RWPE1 (cell line): ENCODE measurements at regions not wholly inside any gene's neighbourhood (a gene's known extent, or its start where the extent isn't known, plus 50 kb on each side); places are given as distances from the start of the nearest gene placed in this dataset.
"Not testable (repeated sequence)": the region's sequence is repeated elsewhere in the genome, so short reads cannot be mapped to it uniquely, and the experiment has no call there.

Experiments
- CTCF ChIA-PET: fragments of 350-600 bp; sonication (Branson Sonifier 250); formaldehyde crosslinking; extraction: SDS; loops from one replicate; lab custom pipeline; 2021; lab: Yijun Ruan, JAX
- POLR2A ChIA-PET: fragments of 400-600 bp; formaldehyde crosslinking; extraction: SDS; loops from one replicate; lab custom pipeline; 2020; ENCODE audit warnings: antibody characterized with exemption; ENCODE audit not compliant: low non-redundant PET; lab: Yijun Ruan, JAX
- DNase-seq: peaks from one replicate; pipeline ENCODE4 v3.0.0; 2012; ENCODE audit warnings: low spot score
- H3K27ac ChIP-seq: fragments of 450-650 bp; 2 replicates; pipeline ENCODE4 v1.5.1; 2017
- TF ChIP-seq, protein P1 (sequence below): fragments of 450-650 bp; conservative IDR thresholded peaks from 2 replicates; pipeline ENCODE4 v1.5.1; 2017; ENCODE audit warnings: low read depth, mild to moderate bottlenecking

DNA sequence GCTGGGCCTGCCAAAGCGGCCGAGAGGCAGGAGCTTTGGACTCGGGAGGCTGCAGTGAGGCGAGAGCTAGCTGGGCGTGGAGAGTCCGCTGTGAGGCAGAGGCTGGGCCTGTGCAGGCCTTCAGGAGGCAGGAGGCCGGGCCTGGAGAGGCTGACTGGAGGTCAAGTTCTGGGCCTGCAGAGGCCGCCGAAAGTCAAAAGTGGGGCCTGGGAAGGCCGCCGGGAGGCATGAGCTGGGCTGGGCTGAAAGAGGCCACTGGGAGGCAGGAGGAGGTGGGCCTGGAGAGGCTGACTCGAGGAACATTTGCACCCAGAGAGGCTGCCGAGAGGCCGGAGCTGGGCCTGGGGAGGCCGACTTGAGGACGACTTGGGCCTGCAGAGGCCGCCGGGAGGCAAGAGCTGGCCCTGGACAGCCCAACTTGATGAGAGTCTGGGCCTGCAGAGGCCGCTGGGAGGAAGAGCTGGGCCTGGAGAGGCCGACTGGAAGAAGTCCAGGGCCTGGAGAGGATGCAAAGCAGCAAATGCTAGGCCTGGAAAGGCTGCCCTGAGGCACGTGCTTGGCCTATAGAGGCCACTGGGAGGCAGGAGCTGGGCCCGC lies 72.7 kb upstream of the COBL start:
- DNase-seq, POLR2A ChIA-PET, H3K27ac ChIP-seq, CTCF ChIA-PET: not testable (repeated sequence)

DNA sequence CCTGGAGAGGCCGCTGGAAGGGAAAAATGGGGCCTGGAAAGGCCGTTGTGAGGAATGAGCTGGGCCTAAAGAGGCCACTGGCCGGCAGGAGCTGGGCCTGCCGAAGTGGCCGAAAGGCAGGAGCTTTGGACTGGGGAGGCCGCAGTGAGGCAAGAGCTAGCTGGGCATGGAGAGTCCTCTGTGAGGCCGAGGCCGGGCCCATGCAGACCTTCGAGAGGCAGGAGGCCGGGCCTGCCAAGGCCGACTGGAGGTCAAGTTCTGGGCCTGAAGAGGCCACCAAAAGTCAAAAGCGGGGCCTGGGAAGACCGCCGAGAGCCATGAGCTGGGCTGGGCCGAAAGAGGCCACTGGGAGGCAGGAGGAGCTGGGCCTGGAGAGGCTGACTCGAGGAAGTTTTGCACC lies 71.6 kb upstream of the COBL start:
- CTCF ChIA-PET, H3K27ac ChIP-seq: not testable (repeated sequence)

DNA sequence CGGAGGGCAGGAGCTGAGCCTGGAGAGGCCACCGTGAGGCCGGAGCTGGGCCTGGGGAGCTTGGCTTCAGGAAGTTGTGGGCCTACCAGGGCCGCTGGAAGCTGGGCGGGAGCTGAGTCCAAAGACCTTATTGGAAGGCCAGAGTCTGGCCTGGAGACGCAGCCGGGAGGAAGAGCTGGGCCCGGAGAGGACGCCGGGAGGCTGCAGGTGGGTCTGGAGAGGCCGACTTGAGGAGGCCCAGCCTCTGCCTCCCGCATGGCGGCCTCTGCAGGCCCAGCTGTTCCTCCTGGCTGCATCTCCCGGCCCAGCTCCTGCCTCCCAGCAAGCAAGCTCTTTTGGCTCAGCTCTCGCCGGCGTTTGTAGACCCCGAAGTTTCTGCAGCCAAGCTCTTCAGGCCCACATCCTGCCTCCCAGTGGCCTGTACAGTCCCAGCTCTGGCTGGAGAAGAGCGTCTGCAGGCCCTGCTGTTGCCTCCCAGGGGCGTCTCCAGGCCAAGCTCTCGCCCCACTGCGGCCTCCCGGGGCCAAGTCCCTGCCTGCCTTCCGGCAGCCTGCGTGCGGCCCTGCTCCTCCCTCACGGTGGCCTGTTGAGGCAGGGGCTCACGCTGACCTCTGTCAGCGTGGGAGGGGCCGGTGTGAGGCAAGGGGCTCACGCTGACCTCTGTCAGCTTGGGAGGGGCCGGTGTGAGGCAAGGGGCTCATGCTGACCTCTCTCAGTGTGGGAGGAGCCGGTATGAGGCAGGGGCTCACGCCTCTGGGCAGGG lies 70.4 kb upstream of the COBL start:
- DNase-seq, POLR2A ChIA-PET, CTCF ChIA-PET, H3K27ac ChIP-seq: not testable (repeated sequence)

More for the DNA sequence above, 71.6 kb upstream of the COBL start:
- DNase-seq, POLR2A ChIA-PET: not testable (repeated sequence)

DNA sequence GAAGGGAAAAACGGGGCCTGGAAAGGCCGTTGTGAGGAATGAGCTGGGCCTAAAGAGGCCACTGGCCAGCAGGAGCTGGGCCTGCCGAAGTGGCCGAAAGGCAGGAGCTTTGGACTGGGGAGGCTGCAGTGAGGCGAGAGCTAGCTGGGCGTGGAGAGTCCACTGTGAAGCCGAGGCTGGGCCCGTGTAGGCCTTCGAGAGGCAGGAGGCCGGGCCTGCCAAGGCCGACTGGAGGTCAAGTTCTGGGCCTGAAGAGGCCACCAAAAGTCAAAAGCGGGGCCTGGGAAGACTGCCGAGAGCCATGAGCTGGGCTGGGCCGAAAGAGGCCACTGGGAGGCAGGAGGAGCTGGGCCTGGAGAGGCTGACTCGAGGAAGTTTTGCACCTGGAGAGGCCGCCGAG lies 69.6 kb upstream of the COBL start:
- POLR2A ChIA-PET, CTCF ChIA-PET, H3K27ac ChIP-seq, DNase-seq: not testable (repeated sequence)

DNA sequence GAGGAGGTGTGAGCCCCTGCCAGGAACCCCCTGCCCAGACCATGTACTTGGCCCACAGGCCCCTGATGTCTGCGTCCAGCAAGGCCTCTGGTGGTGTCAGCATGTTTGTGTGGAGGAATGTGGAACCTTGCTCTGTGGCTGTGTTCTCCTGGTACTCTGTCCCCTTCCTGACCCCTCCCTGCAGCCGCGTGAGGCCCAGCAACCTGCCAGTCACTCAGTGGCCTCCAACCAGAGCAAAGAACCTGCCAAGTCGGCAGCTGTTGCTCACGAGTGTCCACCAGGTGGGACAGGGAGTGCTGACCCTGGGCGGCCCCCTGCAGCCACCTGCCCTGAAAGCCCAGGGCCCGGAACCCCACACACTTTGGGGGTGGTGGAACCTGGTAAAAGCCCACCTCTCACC lies 65.6 kb upstream of the COBL start:
- DNase-seq, H3K27ac ChIP-seq, CTCF ChIA-PET, POLR2A ChIA-PET: not testable (repeated sequence)

DNA sequence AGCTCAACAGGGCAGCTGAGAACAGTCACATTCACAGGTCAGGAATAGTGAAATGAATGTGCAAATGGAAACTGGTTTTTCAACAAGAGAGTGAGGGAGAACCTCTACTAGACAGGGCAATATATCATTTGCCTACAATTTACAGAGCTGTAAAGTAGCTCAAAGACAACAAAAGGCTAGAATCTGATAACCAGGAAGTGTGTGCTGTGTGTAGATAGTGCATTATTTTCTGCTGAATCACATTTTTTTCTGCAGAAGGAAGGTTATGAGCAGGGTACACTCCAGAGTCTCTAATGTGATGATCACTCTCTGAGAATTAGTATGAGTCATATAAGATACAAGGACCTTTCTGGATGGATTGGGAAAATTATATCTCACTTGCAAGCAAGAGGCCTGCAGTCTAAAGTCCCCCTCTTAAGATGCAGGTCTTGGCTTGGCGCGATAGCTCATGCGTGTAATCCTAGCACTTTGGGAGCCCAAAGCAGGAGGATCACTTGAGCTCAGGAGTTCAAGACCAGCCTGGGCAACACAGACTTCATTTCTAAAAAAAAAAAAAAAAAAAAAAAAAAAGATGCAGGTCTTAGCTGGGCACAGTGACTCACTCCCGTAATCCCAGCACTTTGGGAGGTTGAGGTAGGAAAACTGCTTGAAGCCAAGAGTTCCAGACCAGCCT lies 59.9 kb upstream of the COBL start:
- POLR2A ChIA-PET = no interaction called here
- no peak overlapping the region for H3K27ac ChIP-seq
- CTCF ChIA-PET = interaction anchor here (0.7 to 1.7 kb wide), 4 partner anchors 8 to 216 kb away, joined by 4 to 5 read pairs (median 4); no protein-coding TSS in a partner anchor

DNA sequence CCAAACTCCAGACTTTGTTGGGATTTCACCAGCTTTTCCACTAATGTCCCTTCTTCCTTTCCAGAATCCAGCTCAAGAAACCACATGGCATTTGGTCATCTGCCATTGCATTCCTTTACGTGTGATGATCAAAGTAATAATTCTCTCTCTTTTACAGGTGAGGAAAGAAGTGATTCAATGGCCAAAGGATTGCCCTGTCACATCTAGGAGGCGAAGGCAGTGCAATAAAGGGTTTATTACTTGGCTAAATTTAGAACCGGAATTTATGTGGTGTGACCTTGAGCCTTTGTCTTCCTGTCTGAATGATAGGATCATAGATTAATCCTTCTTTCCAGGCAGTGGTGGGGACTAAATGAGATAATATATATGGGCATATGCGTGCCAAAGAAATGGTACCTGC lies 58.3 kb upstream of the COBL start:
- ChIA-PET POLR2A (interaction anchor here (0.7 kb wide), 1 partner anchor 793 kb away, joined by 6 read pairs; no protein-coding TSS in a partner anchor), CTCF (interaction anchor here (1.3 to 1.7 kb wide), 2 partner anchors 8 to 214 kb away, joined by 4 to 5 read pairs; no protein-coding TSS in a partner anchor)
- DNase-seq = no peak
- no peak overlapping the region for H3K27ac ChIP-seq
- TF ChIP-seq, protein P1, sequence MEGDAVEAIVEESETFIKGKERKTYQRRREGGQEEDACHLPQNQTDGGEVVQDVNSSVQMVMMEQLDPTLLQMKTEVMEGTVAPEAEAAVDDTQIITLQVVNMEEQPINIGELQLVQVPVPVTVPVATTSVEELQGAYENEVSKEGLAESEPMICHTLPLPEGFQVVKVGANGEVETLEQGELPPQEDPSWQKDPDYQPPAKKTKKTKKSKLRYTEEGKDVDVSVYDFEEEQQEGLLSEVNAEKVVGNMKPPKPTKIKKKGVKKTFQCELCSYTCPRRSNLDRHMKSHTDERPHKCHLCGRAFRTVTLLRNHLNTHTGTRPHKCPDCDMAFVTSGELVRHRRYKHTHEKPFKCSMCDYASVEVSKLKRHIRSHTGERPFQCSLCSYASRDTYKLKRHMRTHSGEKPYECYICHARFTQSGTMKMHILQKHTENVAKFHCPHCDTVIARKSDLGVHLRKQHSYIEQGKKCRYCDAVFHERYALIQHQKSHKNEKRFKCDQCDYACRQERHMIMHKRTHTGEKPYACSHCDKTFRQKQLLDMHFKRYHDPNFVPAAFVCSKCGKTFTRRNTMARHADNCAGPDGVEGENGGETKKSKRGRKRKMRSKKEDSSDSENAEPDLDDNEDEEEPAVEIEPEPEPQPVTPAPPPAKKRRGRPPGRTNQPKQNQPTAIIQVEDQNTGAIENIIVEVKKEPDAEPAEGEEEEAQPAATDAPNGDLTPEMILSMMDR = no peak

More for the DNA sequence above, 59.9 kb upstream of the COBL start:
- peak; percentile 48 for DNase-seq
- TF ChIP-seq, protein P1 = no peak

DNA sequence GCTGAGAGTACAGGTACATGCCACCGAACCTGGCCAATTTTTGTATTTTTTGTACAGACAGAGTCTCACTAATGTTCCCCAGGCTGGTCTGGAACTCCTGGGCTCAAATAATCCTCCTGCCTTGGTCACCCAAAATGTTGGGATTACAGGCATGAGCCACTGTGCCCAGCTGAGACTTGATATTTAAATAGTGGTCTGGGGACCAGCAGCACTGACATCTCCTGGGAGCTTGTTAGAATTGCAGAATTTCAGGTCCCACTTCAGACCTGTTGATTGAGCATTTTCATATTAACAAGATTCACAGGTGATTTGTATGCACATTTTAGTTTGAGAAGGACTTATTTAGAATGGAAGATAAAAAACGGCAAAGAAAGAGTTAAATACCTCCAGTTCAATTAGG lies 57.0 kb upstream of the COBL start:
- CTCF ChIA-PET, POLR2A ChIA-PET, H3K27ac ChIP-seq, DNase-seq: not testable (repeated sequence)

DNA sequence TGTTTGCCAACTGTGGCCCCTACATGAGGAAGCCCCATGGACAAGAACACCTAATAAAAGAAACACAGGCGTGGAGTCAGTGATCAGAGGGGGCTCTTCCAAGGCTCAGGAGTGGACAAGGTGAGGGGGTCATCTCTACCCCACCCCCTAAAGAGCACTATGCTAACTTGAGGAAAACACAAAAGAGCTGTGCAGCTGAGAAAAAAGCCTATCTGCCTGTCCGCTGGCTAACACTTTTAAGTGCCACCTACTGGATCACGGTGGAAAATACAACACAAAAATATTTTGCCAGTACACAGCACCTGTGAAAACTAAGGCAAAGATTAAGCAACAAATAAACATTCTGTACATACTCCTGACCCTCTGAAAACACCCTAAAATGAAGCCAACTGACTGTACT lies 53.1 kb upstream of the COBL start:
- TF ChIP-seq, protein P1 = peak; percentile 33
- DNase-seq = no peak
- H3K27ac ChIP-seq = no peak overlapping the region
- ChIA-PET CTCF (interaction anchor here (0.6 to 7.1 kb wide), 5 partner anchors 65 to 569 kb away, joined by 3 to 64 read pairs (median 5); no protein-coding TSS in a partner anchor), POLR2A (no interaction called here)

DNA sequence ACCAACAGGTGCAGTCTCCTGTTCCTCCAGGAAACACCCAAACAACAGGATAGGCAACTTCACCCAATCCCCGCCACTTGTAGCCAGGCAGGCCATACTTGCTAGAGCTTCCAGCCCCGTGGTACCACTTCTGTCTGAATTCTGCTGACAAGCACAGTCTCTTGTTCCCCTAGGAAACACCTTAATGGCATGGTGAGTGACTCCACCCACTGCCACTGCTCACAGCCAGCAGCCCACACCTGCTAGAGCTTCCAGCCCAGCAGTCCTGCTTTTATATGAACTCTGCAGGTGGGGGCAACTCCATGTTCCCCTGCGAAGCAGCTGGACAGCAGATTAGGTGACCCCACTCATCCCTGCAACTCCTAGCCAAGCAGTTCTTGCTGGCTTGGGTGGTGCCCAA lies 52.6 kb upstream of the COBL start:
- H3K27ac ChIP-seq, POLR2A ChIA-PET, DNase-seq: not testable (repeated sequence)
- CTCF ChIA-PET = interaction anchor here (0.6 to 7.1 kb wide), 7 partner anchors 65 to 886 kb away, joined by 3 to 64 read pairs (median 4); no protein-coding TSS in a partner anchor
